GM19035 (cell line): ENCODE measurements at regions not wholly inside any gene's neighbourhood (a gene's known extent, or its start where the extent isn't known, plus 50 kb on each side); places are given as distances from the start of the nearest gene placed in this dataset.
"Not testable (repeated sequence)": the region's sequence is repeated elsewhere in the genome, so short reads cannot be mapped to it uniquely, and the experiment has no call there.

Experiments
- ATAC-seq: cut with Tn5 transposase; IDR thresholded peaks from one replicate; pipeline ENCODE4 v1.9.1; 2021; ENCODE audit not compliant: unreplicated experiment

GRCh38 chr2:14454202-14454601 lies 178.3 kb upstream of the LRATD1 start:
- no peak for ATAC-seq

GRCh38 chr2:14459786-14460325 lies 172.7 kb upstream of the LRATD1 start:
- ATAC-seq = no peak

DNA sequence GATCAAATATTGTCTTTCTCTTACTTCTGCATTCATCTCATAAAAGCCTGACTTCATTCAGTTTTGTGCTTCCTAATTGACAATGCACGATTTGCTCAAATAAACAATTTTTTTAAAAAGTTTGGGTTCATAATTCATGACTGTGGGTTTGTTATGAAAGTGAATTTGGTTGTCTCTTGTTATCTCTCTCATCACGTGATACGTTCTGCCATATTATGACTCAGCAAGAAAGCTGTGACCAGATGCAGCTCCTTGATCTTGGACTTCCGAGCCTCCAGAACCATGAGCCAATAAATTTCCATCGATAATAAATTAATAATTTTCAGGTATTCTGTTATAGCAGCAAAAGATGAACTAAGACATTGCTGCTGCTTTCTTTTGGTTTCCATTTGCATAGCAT lies 156.5 kb upstream of the LRATD1 start:
- ATAC-seq = no peak

GRCh38 chr2:14479486-14479885 lies 153.0 kb upstream of the LRATD1 start:
- no peak for ATAC-seq

- no peak for ATAC-seq
These were observed 152.4 kb upstream of the LRATD1 start for GRCh38 chr2:14480120-14480519.

- ATAC-seq = no peak
These were observed 151.6 kb upstream of the LRATD1 start for GRCh38 chr2:14480906-14481305.

DNA sequence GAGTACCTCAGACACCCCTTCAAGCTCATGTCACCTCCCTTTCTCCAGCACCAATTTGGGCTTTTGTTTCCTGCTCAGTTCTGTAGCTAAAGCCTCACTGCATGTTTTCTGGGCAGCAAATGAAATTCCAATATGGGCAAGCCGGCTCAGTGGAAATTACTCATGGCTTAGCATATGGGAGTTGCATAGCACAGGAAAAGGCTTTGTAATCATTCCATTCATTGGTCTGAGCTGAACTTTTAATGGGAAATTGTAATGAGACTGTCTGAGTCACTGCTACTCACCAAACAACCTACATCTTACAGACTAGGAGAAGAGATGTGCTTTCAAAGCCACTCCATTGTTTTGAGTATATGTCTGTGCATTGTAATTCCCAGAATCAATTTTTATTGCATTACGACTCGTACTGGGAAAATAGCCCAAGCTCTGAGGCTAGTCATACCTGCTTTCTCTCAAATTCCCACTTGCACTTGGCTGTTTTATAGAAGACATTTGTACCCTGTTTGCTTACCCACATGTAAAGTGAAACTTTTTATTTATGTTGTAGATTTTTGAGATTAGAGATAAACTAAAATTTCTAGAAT lies 139.5 kb upstream of the LRATD1 start:
- ATAC-seq = no peak

DNA sequence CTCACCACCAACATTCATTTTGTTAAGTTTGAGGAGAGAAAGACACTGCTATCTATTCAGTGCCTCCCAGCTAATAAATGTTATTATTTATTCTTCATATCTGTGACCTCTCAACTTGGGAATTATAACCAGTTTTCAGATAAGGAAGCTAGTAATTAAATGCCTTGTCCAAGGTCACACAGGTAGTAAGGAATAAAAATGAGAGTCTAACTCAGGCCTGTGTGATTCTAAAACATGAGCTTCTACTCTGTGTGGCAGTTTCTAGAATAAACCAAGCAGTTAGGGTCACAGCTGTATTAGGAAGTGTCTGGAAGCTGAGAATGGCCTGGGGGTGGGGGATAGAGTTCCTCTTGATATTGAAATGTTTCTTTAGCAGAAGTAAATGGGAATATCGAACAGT lies 137.8 kb upstream of the LRATD1 start:
- ATAC-seq = no peak

- no peak for ATAC-seq
These were observed 131.5 kb upstream of the LRATD1 start for GRCh38 chr2:14501061-14501460.

- ATAC-seq = not testable (repeated sequence)
These were observed 125.6 kb upstream of the LRATD1 start for GRCh38 chr2:14506955-14507354.

GRCh38 chr2:14511541-14511940 lies 121.0 kb upstream of the LRATD1 start:
- no peak for ATAC-seq

DNA sequence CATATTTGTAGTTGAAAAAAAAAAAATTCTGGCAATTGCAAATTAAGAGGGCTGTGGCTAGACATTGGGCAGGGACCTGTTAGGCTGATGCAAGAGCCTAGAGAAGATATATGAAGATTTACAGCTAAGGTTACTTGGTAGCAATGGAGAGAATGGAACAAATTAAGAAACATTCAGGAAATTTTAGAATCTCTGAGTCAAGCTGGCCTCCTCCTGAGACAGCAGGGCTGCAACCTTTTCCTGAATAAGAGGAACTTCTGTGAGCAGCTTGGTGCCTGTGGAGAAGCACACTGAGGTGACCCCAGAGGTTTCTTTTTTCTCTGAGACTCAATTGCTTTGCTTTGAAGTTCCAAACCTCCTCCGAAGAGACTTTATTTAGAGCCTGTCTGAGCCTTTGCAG lies 118.6 kb upstream of the LRATD1 start:
- no peak for ATAC-seq

DNA sequence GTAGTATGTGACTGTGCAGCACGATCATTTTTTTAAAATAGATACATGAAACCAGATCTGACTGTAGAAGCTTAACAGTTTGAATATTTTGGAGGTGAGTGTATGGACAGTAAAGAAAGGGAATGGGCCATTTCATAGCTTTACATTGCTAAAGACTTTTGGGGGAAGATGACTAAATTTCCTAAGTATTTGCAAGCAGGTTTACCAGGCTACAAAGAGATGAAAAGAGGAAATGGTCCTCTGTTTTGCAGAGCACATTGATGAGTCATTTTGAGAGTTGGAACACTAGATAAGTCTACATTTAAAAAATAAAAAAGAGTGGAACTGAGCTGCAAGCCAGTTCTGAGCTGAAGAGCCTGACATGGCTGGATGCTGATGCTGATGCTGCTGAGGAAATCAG lies 115.7 kb upstream of the LRATD1 start:
- ATAC-seq = no peak

DNA sequence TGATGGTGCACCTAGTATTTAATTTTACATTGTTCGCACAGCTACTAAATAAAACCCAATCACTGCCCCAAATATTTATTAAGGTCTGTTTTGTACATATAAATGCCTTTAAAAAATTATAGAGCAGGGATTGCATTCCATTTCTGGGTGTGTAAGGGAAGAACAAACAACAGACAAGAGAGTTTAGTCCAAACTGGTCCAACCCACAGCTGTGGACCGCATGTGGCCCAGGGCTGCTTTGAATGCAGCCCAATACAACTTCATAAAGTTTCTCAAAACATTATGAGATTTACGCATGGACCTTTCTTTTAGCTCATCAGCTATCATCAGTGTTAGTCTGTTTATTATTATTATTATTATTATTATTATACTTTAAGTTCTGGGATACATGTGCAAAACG lies 114.8 kb upstream of the LRATD1 start:
- no peak for ATAC-seq

DNA sequence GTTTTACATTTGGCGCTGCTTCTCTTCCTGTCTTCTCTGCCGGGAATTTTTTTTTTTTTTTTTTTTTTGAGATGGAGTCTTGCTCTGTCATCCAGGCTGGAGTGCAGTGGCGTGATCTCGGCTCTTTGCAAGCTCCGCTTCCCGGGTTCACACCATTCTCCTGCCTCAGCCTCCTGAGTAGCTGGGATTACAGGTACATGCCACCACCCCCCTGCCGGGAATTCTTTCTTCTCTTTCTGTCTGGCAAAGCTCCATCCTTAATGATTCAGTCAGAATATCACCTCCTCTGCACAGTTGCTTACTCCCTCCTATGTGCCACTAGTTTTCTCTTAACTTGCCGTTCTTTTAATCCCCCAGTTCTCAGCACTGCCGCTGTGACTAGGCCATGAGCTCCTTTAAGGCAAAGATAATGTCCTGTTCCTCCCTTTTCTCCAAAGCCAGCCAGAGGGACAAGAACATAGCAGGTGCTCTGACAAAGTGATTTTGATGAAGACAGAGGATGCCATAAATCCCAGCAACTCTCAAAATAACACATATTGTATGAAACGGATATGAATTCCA lies 112.1 kb upstream of the LRATD1 start:
- no peak for ATAC-seq

- no peak for ATAC-seq
These were observed 108.3 kb upstream of the LRATD1 start for GRCh38 chr2:14524041-14524802.

GRCh38 chr2:14524803-14525080 lies 107.8 kb upstream of the LRATD1 start:
- no peak for ATAC-seq

GRCh38 chr2:14530506-14530905 lies 102.0 kb upstream of the LRATD1 start:
- ATAC-seq = no peak

DNA sequence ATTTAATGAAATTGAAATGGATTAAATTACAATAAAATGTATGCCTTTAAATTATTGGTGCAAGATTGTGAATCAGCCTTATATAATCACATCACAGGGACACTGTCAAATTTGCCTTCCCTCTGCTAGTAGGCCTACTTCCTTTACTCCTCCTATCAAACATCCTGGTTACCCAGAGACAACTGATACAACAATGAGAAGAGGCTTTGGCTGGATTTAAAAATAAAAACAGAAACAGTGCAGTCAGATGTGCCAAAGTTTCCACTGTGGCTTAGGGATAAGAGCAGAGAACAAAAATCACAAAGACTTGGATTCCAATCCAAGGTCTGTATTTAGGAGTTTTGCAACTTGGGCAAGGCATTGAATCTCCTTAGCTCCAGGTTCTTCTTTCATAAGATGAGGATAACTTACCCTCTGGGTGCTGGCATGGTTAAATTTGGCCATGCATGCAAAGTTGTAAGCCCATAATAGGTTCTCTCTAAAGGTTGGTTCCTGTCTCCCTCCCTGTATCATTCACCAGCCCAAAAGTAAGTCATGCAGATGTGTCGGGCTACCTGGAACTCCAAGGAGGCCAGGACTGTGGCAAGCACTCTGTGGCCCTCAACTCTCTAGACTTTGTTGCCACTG lies 99.3 kb upstream of the LRATD1 start:
- no peak for ATAC-seq

- no peak for ATAC-seq
These were observed 97.4 kb upstream of the LRATD1 start for GRCh38 chr2:14535156-14535555.

DNA sequence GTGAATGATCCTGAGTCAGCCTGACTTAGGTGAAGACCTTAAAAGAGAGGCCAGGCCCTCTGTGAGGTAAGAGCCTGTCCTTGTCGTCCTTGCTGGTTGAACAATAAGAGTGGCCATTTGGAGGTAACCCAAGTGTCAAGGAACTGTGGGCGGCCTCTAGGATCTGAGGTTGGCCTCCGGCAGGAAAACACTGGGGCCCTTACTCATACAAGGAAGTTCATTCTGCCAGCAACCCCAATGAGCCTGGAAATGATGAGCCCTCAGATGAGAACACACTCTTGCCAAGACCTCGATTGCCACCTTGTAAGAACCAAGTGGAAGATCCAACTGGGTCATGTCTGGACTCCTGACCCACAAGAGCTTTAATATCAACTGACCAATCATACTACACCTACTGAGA lies 95.5 kb upstream of the LRATD1 start:
- ATAC-seq = no peak

GRCh38 chr2:14540015-14540414 lies 92.5 kb upstream of the LRATD1 start:
- ATAC-seq = no peak
